WI38 (cell line): ENCODE measurements at regions not wholly inside any gene's neighbourhood (a gene's known extent, or its start where the extent isn't known, plus 50 kb on each side); places are given as distances from the start of the nearest gene placed in this dataset.
"Not testable (repeated sequence)": the region's sequence is repeated elsewhere in the genome, so short reads cannot be mapped to it uniquely, and the experiment has no call there.

ENCODE experiments used
- H3K4me3 ChIP-seq: 2 replicates; pipeline ENCODE4 v1.5.1; 2011; ENCODE audit warnings: low read depth, mild to moderate bottlenecking, control low read depth, low read length
- TF ChIP-seq, protein P1 (sequence below): IDR thresholded peaks from 2 replicates; pipeline ENCODE4 v1.5.1; 2012; ENCODE audit warnings: low read depth, mild to moderate bottlenecking, control low read depth, low read length

DNA sequence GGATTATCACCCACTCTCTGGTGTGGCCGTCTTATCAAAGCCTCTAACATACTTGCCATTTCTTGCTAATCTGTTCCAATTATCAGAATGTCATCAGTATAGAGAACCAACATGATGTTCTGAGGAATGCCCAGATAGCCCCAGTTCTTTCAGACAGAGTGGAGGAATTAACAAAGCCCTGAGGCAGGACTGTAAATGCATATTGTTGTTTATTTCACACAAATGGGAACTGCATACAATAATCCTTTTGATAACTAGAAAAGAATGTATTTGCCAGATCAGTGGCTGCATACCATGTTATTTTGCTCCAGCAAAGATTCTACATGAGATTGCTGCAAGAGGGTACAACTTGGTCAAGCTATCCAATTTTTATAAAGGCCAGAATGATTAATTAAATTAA is 112.8 kb upstream of the HEY2 start:
- H3K4me3 ChIP-seq, result no peak overlapping the region
- TF ChIP-seq, protein P1, sequence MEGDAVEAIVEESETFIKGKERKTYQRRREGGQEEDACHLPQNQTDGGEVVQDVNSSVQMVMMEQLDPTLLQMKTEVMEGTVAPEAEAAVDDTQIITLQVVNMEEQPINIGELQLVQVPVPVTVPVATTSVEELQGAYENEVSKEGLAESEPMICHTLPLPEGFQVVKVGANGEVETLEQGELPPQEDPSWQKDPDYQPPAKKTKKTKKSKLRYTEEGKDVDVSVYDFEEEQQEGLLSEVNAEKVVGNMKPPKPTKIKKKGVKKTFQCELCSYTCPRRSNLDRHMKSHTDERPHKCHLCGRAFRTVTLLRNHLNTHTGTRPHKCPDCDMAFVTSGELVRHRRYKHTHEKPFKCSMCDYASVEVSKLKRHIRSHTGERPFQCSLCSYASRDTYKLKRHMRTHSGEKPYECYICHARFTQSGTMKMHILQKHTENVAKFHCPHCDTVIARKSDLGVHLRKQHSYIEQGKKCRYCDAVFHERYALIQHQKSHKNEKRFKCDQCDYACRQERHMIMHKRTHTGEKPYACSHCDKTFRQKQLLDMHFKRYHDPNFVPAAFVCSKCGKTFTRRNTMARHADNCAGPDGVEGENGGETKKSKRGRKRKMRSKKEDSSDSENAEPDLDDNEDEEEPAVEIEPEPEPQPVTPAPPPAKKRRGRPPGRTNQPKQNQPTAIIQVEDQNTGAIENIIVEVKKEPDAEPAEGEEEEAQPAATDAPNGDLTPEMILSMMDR, result no peak

DNA sequence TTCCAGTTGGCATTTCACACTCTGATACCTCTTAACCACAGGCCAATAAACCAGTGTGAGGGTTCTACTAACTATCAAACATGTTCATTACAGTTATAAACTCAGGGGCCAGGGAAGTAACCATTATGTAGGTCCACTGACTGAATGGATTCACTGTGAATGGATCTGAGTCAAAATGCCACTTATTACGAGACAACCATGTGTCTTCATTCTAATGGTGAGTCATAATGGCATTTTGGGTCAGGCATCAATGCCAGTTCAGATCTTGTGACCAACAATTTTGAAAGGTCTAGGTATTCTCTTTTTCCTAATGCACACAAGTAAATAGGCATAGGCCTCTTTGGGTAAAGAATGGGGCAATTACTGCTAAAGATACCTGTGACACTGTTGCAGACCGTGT is 112.2 kb upstream of the HEY2 start:
- TF ChIP-seq, protein P1, result no peak

DNA sequence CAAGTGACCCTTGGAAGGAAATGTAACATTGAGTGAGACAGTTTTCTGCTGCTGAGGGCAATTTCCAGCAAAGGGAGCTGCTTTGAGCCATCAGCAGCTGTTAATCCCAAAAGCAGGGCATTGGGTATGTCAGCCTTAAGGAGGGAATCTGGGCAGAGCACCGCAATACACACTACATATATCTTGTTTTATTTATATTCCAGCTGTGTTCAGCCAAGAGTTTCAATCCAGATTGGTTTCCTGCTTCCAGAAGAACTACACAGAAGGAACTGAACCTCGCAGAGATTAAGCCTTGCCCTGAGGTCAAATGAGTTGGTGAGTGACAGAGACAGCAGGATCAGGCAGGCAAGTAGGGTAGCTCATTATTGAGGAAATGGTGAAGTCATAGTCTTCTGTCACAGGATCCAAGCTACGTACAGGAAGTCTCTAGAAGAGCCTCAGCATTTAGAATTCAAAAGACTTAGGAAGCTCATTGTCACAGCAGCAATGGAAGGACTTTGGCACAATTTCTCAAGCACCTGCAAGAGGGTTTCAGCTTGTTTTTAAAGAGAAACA is 109.9 kb upstream of the HEY2 start:
- TF ChIP-seq, protein P1, result no peak
- H3K4me3 ChIP-seq, result no peak overlapping the region

More for the DNA sequence above, 112.2 kb upstream of the HEY2 start:
- H3K4me3 ChIP-seq, result no peak overlapping the region

DNA sequence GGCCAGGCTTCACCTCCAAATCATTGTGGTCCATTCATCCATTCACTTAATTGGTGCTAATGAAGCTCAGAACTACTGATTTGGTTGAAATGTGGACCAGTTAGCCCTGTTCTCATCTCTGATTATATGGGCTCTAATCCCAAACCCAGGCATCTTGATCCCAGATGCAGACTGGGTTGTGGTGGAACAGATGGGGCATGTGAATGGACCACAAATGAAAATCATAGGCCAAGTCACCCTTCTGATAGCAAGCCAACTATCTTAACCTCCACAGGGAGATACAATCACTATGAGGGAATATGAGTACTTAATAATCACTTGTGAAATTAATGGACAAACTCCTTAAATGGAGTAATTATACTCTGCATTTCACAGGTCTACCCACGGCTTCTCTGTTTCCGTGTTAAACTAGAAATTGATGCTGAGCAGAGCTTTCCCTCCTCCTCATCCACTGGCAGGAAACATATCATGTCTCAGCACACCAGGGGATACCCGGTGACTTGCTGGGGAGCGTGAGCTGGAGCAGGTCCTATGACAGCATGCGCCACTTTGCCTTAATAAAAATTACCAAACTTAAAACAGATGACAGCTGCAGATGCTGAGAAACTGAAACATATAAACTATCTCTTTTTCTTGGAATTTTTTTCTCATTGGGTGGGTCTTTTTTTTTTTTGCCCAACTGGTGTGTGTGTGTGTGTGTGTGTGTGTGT is 108.8 kb upstream of the HEY2 start:
- TF ChIP-seq, protein P1, result no peak
- H3K4me3 ChIP-seq, result no peak overlapping the region

DNA sequence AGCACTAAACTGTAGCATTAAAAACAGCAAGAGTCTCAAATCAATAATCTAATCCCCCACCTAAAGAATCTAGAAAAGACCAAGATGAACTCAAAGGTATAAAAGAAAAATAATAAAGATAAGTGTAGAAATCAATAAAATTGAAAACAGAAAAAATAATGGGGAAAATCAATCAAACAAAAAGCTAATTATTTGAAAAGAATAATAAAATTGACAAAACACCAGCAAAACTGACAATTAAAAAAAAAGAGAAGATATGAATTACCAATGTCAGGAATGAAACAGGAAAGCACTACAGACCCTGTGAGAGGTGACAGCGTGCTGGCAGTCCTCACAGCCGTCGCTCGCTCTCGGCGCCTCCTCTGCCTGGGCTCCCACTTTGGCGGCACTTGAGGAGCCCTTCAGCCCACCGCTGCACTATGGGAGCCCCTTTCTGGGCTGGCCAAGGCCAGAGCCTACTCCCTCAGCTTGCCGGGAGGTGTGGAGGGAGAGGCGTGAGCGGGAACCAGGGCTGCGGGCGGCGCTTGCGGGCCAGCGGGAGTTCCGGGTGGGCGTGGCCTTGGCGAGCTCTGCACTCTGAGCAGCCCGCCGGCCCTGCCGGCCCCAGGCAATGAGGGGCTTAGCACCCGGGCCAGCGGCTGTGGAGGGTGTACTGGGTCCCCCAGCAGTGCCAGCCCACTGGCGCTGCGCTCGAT is 105.3 kb upstream of the HEY2 start:
- H3K4me3 ChIP-seq, result not testable (repeated sequence)

DNA sequence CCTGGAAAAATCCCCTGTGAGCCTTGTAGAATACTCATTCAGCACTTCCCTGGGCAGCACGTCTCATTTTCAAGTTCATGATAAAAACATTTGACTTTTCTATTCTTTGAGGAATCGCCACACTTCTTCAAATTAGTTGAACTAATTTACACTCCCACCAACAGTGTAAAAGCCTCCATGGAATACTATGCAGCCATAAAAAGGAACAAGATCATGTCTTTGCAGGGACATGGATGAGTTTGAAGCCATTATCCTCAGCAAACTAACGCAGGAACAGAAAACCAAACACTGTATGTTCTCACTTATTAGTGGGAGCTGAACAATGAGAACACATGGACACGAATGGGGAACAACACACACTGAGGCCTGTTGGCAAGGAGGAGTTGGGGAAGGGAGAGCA is 102.0 kb upstream of the HEY2 start:
- H3K4me3 ChIP-seq, result no peak overlapping the region
- TF ChIP-seq, protein P1, result no peak

DNA sequence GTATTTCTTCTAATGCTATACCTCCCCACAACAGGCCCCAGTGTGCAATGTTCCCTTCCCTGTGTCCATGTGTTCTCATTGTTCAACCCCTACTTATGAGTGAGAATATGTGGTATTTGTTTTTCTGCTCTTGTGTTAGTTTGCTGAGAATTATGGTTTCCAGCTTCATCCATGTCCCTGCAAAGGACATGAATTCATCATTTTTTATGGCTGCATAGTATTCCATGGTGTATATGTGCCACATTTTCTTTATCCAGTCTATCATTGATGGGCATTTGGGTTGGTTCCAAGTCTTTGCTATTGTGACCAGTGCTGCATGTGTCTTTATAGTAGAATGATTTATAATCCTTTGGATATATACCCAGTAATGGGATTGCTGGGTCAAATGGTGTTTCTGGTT is 95.7 kb upstream of the HEY2 start:
- H3K4me3 ChIP-seq, result not testable (repeated sequence)

DNA sequence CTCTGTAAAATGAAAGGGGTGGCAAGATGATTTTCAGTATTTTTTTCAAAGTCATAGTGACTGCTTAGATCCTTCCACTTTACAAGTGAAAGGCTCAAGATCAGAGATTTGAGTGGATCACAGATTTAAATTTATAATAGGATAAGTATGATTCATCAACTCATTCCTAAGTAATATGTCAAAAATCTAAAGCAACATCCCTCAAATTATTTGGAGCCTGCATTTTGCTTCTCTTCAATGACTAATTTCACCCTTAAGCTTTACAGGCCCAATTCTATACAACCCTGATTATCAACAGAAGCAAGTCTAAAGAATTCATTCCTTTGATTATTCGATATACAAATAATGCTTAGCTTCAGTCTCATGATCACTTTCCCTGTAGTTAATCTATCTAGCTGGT is 93.9 kb upstream of the HEY2 start:
- TF ChIP-seq, protein P1, result no peak
- no peak overlapping the region for H3K4me3 ChIP-seq
